Fibroblast of lung (primary cell): ENCODE measurements at regions not wholly inside any gene's neighbourhood (a gene's known extent, or its start where the extent isn't known, plus 50 kb on each side); places are given as distances from the start of the nearest gene placed in this dataset.

ENCODE experiments used
- DNase-seq, 2 donors: peaks; one replicate each; pipeline versions ENCODE4 v3.0.0 to v3.0.0-alpha.2; 2010; ENCODE audit warnings: low read depth in 2 of 2
- H2AFZ ChIP-seq: 2 replicates; pipeline ENCODE4 v1.5.1; 2012; ENCODE audit warnings: low read length, control low read depth, inconsistent platforms
- H3K27ac ChIP-seq: 2 replicates; pipeline ENCODE4 v1.5.1; 2011; ENCODE audit warnings: low read length, control low read depth; ENCODE audit not compliant: insufficient read depth
- H3K27me3 ChIP-seq: 2 replicates; pipeline ENCODE4 v1.5.1; 2011; ENCODE audit warnings: mild to moderate bottlenecking, low read length; ENCODE audit not compliant: control insufficient read depth, insufficient read depth
- H3K36me3 ChIP-seq: 2 replicates; pipeline ENCODE4 v1.5.1; 2011; ENCODE audit warnings: low read length; ENCODE audit not compliant: control insufficient read depth, insufficient read depth
- H3K4me1 ChIP-seq: 2 replicates; pipeline ENCODE4 v1.5.1; 2011; ENCODE audit warnings: low read length; ENCODE audit not compliant: control insufficient read depth, insufficient read depth; ENCODE audit errors: extremely low read depth
- H3K4me2 ChIP-seq: 2 replicates; pipeline ENCODE4 v1.5.1; 2011; ENCODE audit warnings: low read length, control low read depth; ENCODE audit not compliant: insufficient read depth; ENCODE audit errors: extremely low read depth
- H3K4me3 ChIP-seq, 4 experiments: fragments of 200-600 bp in 1 of 4; sonication (generic) in 1 of 4; replicated peaks in 1 of 4; 2 replicates each; pipeline ENCODE4 v1.5.1; 2011 to 2016; ENCODE audit warnings: low read length in 4 of 4, low read depth in 3 of 4, mild to moderate bottlenecking in 3 of 4, control low read depth in 2 of 4, inconsistent platforms in 1 of 4, mixed read lengths in 1 of 4; ENCODE audit not compliant: insufficient read depth in 1 of 4; ENCODE audit errors: control extremely low read depth in 1 of 4
- H3K79me2 ChIP-seq: 2 replicates; pipeline ENCODE4 v1.5.1; 2012; ENCODE audit warnings: mild to moderate bottlenecking, low read length, inconsistent platforms; ENCODE audit not compliant: control insufficient read depth, insufficient read depth
- H3K9ac ChIP-seq: 2 replicates; pipeline ENCODE4 v1.5.1; 2011; ENCODE audit warnings: mild to moderate bottlenecking, low read length, control low read depth; ENCODE audit not compliant: insufficient read depth
- H3K9me3 ChIP-seq: 2 replicates; pipeline ENCODE4 v1.5.1; 2012; ENCODE audit warnings: low read depth, low read length; ENCODE audit not compliant: control insufficient read depth, insufficient read depth
- H4K20me1 ChIP-seq: 2 replicates; pipeline ENCODE4 v1.5.1; 2011; ENCODE audit warnings: low read length; ENCODE audit not compliant: control insufficient read depth, insufficient read depth; ENCODE audit errors: extremely low read depth
- EZH2 ChIP-seq: IDR thresholded peaks from 2 replicates; pipeline ENCODE4 v1.5.1; 2012; ENCODE audit warnings: low read length, control low read depth, mild to moderate bottlenecking; ENCODE audit errors: missing control alignments
- TF ChIP-seq, protein P1 (sequence below), 2 donors: IDR thresholded peaks in 1 of 2; conservative IDR thresholded peaks in 1 of 2; 1 replicate in 1 of 2; 2 replicates in 1 of 2; pipeline ENCODE4 v1.5.1; 2011 to 2012; ENCODE audit warnings: low read length in 2 of 2, control low read depth in 1 of 2, inconsistent platforms in 1 of 2, low read depth in 1 of 2, mild to moderate bottlenecking in 1 of 2

DNA sequence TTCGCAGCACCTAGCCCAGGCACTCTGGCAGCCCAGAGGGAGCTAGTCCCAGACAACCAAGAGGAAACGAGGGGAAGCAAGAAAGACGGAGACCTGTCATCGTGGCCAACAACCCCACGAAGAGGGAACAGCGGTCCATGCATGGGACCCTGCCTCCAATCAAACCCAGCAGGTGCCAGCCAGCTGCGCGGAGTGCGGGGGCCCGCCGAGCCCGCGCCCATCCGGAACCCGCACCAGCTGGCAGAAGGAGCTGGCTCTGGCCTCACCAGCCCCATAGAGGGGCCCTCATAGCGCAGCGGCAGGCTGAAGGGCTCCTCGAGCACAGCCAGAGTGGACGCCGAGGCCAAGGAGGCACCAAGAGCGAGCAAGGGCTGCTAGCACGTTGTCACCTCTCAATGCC, 332.4 kb upstream of the MAGEB18 start:
- TF ChIP-seq EZH2: no peak
- TF ChIP-seq, protein P1, sequence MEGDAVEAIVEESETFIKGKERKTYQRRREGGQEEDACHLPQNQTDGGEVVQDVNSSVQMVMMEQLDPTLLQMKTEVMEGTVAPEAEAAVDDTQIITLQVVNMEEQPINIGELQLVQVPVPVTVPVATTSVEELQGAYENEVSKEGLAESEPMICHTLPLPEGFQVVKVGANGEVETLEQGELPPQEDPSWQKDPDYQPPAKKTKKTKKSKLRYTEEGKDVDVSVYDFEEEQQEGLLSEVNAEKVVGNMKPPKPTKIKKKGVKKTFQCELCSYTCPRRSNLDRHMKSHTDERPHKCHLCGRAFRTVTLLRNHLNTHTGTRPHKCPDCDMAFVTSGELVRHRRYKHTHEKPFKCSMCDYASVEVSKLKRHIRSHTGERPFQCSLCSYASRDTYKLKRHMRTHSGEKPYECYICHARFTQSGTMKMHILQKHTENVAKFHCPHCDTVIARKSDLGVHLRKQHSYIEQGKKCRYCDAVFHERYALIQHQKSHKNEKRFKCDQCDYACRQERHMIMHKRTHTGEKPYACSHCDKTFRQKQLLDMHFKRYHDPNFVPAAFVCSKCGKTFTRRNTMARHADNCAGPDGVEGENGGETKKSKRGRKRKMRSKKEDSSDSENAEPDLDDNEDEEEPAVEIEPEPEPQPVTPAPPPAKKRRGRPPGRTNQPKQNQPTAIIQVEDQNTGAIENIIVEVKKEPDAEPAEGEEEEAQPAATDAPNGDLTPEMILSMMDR (conservative IDR thresholded peaks at IDR 0.05 in 1 of 2, IDR thresholded peaks at IDR 0.05 in 1 of 2; ENCODE audit: low read depth in 1 of 2, low read length in 2 of 2): no peak
- H3K4me3 ChIP-seq: no peak overlapping the region
- H3K4me1 ChIP-seq: no peaks in the 10 kb centered on the region
- H3K9me3 ChIP-seq: no peaks in the 10 kb centered on the region
- no peaks in the 10 kb centered on the region for H3K79me2 ChIP-seq
- H3K36me3 ChIP-seq: no peaks in the 10 kb centered on the region
- H4K20me1 ChIP-seq: no peaks in the 10 kb centered on the region
- DNase-seq: no peak
- no peak overlapping the region for H2AFZ ChIP-seq
- no peak overlapping the region for H3K4me2 ChIP-seq
- H3K27ac ChIP-seq: no peak overlapping the region
- no peak overlapping the region for H3K9ac ChIP-seq
- H3K27me3 ChIP-seq: no peaks in the 10 kb centered on the region

DNA sequence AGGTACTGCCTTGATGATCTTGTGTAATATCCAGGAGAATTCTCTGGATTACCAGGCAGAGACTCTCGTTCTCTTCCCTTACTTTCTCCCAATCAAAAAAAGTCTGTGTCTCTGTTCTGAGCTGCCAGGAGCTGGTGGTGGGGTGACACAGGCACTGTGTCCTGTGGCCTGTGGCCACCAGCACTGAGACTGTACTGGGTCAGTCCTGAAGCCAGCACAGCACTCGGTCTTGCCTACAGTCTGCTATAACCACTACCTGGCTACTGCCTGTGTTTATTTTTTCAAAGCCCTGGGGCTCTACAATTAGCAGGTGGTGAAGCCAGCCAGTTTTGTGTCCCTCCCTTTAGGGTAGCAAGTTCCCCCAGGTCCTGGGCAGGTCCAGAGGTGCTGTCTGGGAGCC, 331.1 kb upstream of the MAGEB18 start:
- H3K27ac ChIP-seq: no peak overlapping the region

DNA sequence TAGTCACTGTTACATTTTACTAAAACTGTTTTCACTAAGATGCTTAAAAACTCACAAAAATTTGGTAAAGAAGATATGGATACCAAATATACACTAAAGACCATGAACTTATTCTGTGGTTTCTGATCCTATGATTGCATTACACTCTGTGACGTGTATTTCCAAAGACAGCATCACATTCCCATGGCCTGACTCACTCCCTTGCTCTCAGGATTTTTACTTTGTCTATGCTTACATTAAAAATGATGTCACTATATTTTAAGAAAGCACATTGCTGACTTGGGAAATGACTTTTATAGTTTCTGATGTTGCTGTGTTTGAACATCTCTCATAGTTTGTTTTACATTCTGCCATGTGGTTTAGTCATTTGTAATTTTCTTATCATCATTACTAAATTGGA, 327.9 kb upstream of the MAGEB18 start:
- no peaks in the 10 kb centered on the region for H3K79me2 ChIP-seq
- no peak overlapping the region for H3K27ac ChIP-seq
- no peaks in the 10 kb centered on the region for H3K27me3 ChIP-seq
- no peak overlapping the region for H2AFZ ChIP-seq
- H3K4me3 ChIP-seq: no peak overlapping the region
- H3K4me2 ChIP-seq: no peak overlapping the region
- DNase-seq: peak; percentile 38 to 94
- H3K36me3 ChIP-seq: no peaks in the 10 kb centered on the region
- no peaks in the 10 kb centered on the region for H4K20me1 ChIP-seq
- no peaks in the 10 kb centered on the region for H3K9me3 ChIP-seq
- TF ChIP-seq EZH2: no peak
- no peak overlapping the region for H3K9ac ChIP-seq
- H3K4me1 ChIP-seq: no peaks in the 10 kb centered on the region

More for the DNA sequence above, 331.1 kb upstream of the MAGEB18 start:
- Histone ChIP-seq H3K36me3 (no peaks in the 10 kb centered on the region), H3K4me1 (no peaks in the 10 kb centered on the region), H2AFZ (no peak overlapping the region), H3K9ac (no peak overlapping the region), H3K27me3 (no peaks in the 10 kb centered on the region), H3K79me2 (no peaks in the 10 kb centered on the region), H3K9me3 (no peaks in the 10 kb centered on the region), H3K4me3 (no peak overlapping the region), H4K20me1 (no peaks in the 10 kb centered on the region), H3K4me2 (no peak overlapping the region)
- DNase-seq: no peak
- no peak for TF ChIP-seq EZH2
- TF ChIP-seq, protein P1 (conservative IDR thresholded peaks at IDR 0.05 in 1 of 2, IDR thresholded peaks at IDR 0.05 in 1 of 2; ENCODE audit: low read depth in 1 of 2, low read length in 2 of 2): no peak
